NCI-H2196 (cell line): ENCODE measurements at regions not wholly inside any gene's neighbourhood (a gene's known extent, or its start where the extent isn't known, plus 50 kb on each side); places are given as distances from the start of the nearest gene placed in this dataset.
"Not testable (repeated sequence)": the region's sequence is repeated elsewhere in the genome, so short reads cannot be mapped to it uniquely, and the experiment has no call there.

ENCODE experiments used
- DNase-seq: peaks from one replicate; lab custom pipeline; 2025; ENCODE audit not compliant: unreplicated experiment; lab: John Stamatoyannopoulos, UW

DNA sequence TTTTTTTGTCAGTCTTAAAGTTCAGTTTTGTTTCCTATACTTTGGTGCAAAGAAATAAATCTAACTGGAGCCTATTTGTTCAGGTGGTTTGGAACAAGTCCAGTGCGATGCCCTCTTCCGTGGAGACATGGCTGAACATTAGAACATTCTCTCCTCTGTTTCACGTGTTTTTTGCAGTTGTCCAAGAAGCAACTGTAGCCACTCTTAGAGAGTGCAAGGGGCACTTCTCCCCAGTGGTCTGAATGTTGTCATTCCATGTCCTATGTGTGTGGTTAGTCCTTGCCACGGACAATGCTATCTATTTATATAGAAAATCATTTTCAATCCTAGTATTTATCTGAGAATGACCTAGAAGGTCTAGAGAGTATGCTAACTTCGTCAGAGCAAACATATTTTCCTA lies 1232.5 kb upstream of the SEL1L start:
- no peak for DNase-seq

DNA sequence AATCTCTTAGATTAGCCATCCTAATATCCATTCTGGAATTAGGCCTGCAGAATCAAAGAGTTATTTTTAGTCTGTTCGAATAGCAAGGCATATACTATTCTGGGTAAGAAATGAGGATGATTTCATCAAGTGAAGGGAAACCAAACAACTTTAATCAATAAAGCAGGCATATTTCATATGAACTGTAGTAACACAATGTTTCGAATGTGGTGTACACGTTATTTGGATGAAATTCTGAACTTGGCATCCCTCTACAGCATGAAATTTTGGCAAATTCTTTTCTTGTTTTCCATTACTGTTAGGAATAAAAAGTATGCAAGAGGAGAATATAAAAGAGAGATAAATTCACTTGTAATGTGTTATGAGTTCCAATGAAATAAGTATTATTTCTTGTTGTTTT lies 1233.3 kb upstream of the SEL1L start:
- DNase-seq, result no peak

DNA sequence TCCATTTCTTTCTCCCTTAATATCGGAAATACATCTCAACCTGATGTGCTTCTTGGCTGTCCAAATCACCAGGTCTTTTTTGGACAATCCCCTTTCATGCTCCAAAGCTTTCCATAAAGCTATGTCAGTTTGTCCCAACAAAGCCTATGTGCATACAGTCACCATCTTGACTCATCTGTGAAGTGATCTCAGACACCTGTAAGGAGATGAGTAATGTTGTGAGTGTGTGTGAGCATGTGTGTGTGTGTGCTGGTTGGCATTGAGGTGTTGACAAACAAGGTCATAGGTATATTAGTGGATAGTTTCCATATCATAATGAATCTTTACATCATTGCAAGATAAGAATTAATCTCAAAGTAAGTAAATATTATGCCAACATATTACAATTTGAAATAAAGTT lies 1243.3 kb upstream of the SEL1L start:
- no peak for DNase-seq

DNA sequence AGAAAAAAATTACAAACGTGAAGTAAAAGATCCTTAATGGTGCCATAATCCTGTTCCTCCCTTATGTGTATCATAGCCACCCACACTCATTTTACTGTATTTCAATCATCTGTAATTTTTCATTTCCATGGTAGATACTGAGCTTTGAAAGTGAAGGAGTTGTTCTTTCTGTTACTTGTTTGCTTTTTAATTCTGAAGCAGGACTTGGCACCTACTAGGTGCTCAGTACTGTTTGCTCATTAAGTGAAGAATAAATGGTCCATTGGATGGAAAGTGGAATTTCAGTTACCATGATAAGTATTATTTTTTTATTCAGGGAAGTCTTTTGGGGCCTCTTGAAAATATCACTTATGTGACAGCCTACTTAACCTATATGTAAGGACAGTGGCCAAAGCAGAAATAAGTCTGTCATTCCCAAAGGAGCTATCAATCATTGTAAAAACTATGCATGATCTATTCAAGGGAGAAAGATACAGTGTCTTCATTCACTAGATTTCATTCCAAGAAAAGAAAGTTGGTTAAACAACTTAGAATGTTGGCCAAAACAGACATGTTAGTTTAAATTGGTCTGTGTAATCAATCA lies 1244.4 kb upstream of the SEL1L start:
- no peak for DNase-seq

DNA sequence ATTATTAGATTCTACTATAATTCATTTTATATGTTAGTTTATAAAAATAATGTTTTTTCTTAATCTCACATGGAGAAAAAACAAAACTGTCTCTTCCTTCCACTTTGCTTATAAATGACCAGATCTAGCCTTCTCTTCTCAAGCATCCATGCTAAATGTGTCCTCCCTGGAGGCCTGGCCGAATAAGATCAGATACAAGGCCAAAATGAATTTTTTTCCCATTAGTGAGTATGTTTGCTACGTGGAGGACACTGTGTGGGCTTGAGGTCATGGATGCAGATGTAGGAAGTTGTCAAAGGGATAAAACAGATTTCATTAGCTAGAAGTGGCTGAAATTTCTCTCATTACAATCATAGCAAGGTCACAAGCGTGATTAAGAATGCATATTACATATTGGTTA lies 1244.9 kb upstream of the SEL1L start:
- no peak for DNase-seq

DNA sequence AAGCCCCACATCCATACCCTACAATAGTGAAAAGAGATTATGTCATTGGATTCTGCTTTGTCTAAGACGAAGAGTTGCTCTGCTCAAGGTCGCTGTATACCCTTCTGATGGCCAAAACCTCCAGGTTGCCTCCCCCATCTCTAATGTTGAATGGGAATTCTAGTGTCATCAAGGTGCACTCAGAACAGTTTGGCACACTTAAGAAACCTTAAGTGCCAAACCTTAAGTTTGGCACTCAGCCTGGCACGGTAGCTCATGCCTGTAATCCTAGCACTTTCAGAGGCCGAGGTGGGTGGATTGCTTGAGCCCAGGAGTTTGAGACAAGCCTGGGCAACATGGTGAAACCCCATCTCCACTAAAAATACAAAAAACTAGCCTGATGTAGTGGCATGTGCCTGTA lies 1245.6 kb upstream of the SEL1L start:
- DNase-seq, result no peak

DNA sequence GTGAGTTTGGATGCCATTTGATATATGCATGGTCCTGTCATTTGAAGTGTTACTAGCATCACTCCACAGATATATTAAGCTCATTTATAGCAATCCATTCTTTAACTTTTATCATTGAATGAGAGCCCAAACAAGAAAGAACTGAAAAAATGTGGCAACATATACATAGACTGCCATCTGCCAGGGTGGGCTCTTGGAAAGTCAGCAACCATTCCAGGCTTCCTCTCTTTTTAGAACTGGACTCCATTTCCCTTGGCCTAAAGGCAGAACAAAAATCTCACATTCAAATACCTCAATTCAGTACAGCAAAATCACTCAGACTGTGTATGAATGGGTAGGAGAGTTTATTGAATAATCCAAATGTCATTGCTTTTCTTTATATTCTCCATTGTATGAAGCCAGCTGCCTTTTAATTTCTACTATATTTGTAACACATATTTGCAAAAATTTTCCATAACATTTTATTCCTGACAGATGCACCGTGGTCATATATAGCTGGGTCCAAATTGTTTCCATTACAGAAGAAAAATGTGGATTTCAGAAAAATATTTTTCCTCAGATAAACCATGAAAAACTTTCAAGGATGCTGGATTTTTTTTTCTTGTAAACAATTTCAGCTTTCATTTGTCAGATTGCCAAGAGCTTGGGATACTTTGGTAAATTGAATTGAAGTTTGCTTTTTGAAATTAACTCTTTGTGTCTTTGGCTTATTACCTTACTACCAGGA lies 1252.3 kb upstream of the SEL1L start:
- no peak for DNase-seq

DNA sequence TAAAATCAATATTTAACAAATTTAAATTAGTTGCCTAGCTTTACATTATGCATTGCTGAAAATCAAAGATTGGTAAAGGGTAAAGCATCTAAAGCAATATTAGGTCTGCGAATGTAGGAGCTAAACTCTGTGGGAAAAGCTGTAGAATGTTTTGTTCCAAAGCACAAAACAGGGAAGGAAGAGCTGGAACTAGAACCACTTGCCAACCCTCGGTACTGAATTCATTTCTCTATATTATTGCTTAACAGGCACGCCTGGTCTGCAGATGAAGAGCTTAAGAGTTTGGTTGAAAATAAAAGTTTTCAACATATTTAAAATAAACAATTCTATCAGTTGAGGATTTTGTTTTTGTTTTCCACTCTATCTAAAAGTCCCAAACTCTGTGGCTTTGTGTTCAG lies 1252.8 kb upstream of the SEL1L start:
- DNase-seq, result no peak

DNA sequence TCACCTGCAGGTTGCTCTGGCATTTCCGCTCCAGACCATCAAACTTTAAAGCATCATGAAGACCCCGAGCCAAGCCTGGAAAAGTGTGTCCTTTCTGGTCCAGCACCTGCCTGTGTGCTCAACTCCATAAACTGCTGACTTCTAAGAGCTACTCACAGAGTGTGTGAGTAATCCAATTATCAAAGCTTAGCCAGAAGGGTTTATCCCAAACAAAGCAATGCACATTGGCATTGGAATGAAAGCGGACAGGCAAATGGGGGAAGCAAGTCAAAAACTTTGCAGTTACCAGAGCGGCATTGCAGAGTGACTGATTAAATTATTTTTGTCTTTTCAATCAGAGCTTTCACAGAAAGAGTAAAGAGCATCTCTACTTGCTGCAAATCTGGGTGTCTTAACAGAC lies 1262.4 kb upstream of the SEL1L start:
- DNase-seq, result no peak

DNA sequence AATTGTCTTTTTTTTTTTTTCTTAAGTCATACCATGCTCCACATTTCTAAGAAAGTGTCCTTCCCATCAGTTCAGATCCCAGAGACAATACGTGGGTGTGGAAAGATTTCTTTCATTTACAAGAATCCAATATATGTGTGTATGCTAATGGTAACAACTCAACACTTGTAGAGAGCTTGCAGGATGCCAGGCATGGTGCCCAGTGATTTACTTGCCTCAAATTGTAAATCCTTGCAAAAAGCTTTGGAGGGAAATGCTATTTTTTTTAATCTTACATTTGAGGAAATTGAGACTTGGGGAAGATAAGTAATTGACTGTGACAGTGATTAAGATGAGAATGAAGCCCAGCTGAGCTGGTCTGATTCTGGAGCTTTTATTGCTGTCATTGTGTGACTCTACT lies 1264.6 kb upstream of the SEL1L start:
- no peak for DNase-seq

DNA sequence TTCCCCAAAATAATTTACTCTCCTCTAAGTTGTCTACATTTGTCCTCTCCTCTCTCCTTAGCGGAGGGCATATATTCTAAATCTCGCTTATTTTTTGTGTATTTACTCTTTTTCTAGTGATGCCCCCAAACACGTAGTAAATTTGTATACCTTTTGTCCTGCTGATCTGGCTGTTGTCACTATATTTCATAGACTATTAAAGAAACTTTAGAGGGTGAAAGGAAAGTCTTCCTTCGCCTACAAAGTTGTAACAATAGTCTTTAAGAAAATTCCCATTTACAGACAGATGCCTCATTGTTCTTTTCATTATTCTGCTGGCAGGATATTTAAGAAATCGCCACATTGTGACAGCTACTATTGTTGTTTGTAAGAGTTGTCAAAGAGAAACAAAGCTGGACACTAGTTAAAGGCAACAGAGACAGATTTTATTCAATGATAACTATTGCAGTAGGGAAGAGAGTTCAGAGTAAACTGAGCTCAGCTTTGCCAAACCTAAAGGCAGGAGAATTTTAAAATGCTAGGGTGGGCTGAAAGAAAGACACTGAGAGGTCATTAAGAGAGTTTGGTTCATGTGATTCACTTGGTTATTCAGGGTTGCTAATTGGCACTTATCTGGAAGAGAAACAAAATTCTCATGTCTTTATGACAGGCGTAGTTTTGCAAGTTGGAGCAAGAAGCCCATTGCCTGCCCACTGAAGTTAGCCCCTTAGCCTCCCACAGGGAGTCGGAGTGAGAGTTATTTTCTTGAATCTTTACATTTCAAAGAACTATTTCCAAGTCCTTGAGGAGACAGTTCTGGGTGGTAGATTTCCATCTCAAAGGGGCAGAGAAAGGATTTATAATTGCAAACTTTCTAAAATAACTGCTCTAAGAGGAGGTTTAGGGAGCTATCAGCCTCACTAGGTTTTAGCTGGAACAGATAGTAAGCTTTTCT lies 1272.5 kb upstream of the SEL1L start:
- no peak for DNase-seq

DNA sequence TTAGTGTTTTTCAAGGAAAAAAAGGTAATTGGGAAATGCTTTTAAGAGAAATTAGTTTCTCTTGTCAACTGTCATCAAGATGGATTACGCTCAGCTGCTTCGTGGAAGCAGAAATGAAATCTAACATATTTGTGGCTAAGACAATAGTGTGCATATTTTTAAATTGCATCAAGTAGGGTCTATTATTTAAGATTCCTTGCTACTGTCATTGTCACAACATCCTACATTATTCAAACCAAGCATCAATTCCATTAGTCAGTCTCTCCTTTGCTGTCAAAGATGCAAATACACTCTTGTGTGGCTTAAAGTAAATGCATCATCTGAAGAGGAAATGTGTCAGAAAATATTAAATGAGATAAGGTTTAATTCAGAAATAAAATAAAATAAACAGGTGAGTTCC lies 1277.6 kb upstream of the SEL1L start:
- DNase-seq, result no peak

DNA sequence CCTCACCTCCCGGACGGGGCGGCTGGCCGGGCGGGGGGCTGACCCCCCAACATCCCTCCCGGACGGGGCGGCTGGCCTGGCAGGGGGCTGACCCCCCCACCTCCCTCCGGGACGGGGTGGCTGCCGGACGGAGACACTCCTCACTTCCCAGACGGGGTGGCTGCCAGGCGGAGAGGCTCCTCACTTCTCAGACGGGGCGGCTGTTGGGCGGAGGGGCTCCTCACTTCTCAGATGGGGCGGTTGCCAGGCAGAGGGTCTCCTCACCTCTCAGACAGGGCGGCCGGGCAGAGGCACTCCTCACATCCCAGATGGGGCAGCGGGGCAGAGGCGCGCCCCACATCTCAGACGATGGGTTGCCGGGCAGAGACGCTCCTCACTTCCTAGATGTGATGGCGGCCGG lies 1280.7 kb upstream of the SEL1L start:
- DNase-seq, result not testable (repeated sequence)

DNA sequence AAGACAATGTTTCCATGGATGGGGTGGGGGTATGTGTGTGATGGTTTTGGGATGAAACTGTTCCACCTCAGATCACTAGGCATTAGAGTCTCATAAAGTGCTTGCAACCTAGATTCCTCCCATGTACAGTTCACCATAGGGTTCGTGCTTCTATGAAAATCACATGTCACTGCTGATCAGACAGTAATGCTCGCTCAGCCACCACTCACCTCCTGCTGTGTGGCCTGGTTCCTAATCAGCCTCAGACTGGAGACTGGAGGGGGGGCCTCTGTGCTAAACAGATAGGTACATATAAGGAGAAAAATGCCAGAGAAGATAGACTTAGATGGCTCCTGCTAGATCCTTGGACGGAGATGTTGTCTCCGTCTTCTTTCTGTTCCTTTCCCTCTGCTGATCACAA lies 1296.9 kb upstream of the SEL1L start:
- no peak for DNase-seq

DNA sequence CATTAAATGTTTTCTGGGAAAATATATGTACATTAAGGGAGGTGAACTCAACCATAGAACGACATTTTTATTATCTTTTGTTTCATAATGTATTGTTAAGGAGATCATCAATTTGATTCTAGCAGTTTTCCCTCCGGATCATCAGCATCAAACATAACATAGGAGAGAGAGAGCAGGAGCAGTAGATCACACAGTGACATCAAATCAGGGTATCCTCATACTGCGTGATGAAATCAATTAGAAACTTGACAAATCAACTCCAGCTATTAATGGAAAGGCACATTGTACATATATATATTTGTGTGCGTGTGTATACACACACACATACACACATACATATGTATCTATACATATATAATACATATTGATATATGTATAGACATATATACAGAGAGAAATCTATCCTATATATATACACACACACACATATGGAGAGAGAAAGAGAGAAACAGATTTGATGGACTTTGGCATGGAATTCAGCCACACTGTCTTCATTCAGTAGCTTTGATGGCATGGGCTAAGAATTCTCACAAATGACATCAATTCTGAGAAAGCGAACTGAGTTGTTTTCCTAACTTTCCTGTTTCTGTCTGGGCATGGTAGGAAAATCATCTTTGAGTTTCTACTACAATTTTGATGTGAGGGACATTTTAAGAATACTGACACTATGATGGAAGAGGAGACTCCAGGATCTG lies 1302.8 kb upstream of the SEL1L start:
- no peak for DNase-seq

DNA sequence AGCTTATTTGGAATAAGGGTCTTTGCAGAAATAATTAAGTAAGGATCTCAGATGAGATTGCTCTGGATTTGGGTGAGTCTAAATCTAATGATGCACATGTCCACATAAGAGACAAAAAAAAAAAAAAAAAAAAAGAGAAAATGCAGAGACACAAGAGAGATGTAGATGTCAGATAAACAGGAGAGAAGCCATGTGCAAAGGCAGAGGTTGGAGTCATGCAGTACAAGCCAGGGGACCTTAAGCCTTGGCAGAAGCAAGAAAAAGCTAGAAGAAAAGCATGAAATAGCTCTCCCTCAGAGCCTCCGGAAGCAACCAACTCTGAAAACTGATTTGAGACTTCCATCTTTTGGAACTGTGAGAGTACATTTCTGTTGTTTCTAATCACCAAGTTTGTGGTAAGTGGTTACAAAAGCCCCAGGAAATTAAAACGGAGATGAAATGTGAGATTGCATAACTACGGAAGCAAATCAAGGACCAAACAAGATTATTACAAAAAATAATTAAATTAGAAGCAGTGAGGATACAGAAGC lies 1304.0 kb upstream of the SEL1L start:
- DNase-seq, result no peak

DNA sequence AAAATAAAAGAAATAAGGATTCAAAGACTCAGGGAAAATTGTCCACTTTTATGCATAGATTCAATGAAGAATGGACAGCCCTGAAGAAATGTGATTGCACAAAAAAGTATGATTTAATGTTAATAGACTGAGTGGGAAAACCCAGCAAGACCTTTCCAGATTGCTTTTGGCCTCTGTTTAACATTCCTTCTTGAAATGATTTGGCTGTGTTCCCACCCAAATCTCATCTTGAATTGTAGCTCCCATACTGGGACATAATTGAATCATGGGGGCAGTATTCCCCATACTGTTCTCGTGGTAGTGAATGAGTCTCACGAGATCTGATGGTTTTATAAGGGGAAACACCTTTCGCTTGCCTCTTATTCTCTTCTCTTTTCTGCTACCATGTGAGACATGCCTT lies 1316.9 kb upstream of the SEL1L start:
- no peak for DNase-seq

DNA sequence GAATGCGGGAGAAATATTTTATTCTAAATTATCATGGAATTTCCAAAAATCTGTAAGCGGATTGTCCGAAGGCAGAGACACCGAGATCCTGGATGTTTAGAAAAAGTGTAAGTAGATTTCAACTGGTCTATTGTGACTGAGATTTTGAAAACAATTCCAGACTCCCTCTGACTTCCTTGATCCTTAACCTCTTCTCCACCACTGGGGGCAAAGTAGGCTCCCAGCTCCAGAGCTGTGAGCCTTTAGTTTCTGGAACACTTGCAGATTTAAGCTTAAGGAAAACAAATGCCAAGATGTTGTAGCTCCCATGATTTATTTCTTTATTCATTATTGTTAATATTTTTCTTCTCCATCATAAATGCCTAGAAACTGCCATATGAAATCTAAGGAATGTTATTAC lies 1320.5 kb upstream of the SEL1L start:
- no peak for DNase-seq

DNA sequence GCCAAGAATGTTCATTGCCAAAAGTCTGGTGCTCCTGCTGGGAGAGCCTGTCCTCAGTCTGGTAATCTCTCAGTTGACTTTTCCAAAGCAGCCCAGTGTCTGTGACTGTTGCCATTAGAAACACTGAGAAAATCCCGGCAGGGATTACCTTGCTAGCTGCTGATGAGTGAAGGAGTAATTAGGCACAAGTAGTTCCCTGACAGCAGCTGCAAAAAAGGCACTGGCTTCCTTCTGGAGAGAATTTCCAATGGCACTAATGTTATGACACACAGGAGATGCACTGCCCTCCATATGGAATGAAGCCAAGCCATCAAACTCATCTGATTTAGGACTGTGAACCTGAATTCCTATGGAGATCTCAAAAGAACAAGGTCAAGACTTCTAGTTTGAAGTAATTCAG lies 1321.2 kb upstream of the SEL1L start:
- no peak for DNase-seq

DNA sequence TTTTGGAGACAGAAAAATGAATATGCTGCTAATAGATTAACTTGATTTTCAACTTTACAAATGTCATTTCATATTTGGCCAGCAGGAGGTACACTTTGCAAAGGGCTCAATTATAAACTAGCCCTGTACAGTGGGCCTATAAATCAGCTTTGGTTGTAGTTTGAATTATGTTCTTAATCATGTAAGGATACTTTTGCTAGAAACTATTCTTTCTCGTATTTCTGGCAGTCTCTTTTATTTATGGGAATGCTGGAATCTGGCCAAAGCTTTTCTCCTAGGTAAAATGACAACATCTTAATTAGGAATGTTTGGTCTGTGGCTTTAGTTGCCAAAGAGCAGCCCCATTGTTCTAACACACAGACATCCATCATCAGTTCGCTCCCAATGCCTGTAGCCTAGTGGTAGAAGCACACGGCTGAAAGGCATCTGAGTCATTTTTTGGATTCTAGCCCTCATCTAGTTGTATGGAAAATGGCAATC lies 1322.3 kb upstream of the SEL1L start:
- no peak for DNase-seq

DNA sequence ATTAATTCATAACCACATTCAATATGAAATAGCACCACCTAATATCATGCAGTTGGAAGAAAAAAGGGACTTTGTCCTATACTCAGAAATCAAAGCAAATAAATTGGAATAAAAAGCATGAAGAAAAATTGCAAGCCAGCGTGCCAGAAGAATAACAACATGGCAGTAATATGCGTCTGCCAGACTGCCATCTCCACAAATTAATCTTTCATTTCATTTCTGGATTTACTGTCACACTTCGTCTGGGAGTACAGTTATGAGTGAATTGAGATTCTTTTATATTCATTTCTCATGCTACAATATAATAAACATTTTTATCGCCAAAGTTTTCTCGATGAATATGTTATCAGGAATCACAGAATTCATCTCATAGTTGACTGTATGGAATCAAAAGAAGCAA lies 1327.7 kb upstream of the SEL1L start:
- DNase-seq, result no peak
